HG03066 (cell line): ENCODE measurements at regions not wholly inside any gene's neighbourhood (a gene's known extent, or its start where the extent isn't known, plus 50 kb on each side); places are given as distances from the start of the nearest gene placed in this dataset.

Experiments used
- ATAC-seq: cut with Tn5 transposase; IDR thresholded peaks from one replicate; pipeline ENCODE4 v1.9.1; 2021; ENCODE audit warnings: low read depth; ENCODE audit not compliant: unreplicated experiment

DNA sequence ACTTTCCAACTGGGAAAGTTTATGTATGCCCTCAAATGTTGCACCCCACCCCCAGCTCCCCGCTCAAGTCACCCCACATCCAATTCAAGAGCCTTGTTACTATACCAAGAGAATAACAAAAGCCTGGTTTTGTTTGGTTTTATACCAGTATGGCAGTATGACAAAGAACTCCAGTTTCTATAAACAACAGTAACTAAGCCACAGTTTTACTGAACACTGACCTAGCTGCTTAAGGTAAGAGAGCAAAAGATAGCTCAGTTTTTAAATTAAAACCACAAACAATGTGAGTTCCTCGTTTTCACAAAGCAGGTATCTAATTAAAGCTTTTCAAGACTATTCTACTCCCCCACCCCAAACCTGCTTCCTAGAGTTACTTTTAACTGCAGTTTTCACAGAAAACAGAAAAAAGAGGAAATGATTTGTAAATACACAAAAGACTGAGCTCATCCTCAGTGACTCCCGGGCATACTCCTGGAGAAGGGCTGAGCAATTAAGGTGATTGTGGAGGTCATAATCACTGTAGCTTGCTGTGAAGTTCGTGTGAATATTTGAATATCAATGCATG, 59.3 kb upstream of the LHX8 start:
- no peak for ATAC-seq

DNA sequence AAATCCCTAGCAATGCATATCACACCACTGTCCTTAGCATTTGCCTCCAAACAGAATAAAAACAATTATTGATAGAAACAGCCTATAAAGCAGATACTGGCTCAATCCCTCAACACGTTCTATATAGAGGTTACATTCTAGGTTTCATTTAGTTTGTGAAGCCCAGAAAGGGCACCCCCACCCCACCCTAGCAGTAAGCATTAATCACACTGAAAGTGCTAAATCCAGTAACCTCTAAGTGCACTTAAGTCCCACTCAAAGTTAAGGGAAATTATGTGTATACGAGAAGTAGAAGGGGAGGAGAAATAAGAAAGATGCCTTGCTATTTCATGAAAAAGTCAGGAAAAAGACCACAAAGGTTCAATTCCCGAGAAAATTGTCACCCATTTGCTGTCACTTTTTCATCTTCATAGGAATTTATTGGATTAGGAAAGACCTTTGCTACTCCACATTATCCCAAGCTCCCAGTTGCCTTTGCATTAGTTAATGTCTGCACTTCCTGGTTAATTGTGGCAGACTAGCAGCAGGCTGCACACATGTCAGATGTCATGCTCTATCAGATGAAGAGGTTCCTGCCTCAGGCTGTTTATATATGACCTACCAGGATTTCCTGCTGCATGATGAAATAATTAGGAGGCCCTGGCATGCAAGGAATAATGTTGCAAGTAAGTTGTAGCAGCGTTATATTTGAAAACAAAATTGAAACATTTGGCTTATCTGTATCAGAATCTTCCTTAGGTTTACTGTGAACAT, 54.5 kb upstream of the LHX8 start:
- ATAC-seq = no peak

DNA sequence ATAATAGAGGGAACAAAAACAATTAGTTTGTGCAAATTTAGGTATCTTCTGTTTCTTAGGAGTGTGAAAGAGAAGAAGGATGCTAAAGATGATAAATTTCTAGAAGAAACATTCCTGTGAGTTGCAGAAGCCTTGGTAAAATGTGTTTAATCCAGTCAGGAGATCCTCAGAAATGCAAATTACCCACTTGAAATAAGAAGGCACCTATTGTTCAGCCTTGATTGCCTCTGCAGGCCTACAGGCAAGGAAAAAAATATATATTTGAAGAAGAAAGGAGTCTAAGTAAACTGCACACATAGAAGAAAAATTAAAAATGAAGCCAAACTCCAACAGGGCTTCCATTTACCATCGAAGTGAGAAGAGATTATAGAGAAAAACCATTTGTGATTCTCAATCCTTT, 51.0 kb upstream of the LHX8 start:
- ATAC-seq = no peak

DNA sequence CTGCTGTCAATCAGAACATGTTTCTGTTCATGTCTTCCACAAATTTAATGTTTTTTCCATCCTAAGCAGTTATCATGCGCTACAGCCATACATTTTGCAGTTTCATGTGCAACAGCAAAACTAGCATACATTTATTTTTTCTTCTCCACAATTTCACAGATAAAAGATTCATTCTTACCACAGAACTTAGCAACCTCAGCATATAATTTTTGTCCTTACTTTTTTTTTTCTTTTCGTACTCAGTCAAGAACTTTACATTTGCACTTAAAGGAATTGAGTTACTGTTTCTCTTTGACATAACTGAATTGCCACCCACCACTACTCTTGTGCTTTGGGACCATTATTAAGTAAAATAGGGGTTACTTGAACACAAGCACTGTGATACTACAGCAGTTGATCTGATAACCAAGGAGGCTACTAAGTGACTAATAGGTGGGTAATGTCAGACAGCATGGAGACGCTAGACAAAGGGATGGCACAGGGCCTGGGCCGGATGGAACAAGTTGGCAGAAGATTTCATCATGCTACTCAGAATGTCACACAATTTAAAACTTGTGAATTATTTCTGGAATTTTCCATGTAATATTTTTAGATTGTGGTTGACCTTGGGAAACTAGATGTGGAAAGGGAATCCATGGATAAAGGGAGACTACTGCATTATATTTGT, 50.2 kb upstream of the LHX8 start:
- no peak for ATAC-seq
